Activated naive CD4-positive, alpha-beta T cell treated with anti-CD3 and anti-CD28 coated beads, Interleukin-2, amount 50 U/mL, for 16 hours (primary cell): ENCODE measurements at regions not wholly inside any gene's neighbourhood (a gene's known extent, or its start where the extent isn't known, plus 50 kb on each side); places are given as distances from the start of the nearest gene placed in this dataset.
"Not testable (repeated sequence)": the region's sequence is repeated elsewhere in the genome, so short reads cannot be mapped to it uniquely, and the experiment has no call there.

Source experiments
- DNase-seq: peaks from one replicate; pipeline ENCODE4 v3.0.0-alpha.2; 2020

DNA sequence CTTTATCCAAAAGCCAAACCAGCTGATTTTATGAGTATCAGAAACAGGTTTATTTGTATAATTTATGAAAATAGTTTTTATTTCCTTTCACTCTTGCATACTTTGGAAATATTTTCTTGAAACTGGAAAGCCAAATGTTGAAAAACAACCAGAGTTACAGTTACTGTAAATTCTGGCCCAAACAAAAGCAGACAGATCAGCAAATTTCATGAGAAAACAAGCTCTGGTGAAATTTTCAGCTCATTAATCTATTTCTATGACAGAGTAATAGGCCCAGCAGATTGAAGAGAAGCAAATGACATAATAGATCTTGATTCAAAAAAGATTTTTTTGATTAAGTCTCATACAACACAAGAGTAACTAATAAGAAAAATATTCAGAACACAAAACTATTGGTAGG, 182.7 kb downstream of the ENC1 start:
- no peak for DNase-seq

DNA sequence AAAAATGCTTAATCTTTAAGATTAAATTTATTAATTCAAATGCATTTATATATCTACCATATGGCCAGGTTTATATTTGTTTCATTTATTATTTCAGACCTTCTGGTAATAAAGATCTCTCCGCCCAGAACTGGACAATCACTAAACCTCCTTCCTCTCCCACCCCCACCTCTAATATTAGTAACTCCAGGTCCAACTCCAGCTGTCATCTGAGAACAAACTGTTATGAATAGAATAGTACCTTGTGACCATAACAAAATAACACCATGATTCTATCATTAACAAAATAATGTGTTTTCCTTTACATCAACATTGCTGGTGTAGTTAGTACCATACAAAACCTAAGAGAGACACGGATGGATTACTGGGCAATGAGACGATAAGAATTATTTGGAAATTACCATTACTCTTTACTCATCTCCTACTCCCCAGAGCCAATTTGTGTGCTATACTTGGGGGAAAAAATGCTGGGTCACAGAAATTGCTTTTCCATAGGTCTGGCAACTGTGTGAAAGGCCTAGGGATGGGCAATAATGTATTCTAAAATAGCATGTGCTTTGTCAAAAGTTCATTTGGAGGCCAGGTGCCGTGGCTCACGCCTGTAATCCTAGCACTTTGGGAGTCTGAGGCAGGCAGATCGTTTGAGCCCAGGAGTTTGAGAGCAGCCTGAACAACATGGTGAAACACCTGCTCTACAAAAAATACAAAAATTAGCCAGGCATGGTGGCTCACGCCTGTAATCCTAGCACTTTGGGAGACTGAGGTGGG, 186.1 kb downstream of the ENC1 start:
- no peak for DNase-seq

DNA sequence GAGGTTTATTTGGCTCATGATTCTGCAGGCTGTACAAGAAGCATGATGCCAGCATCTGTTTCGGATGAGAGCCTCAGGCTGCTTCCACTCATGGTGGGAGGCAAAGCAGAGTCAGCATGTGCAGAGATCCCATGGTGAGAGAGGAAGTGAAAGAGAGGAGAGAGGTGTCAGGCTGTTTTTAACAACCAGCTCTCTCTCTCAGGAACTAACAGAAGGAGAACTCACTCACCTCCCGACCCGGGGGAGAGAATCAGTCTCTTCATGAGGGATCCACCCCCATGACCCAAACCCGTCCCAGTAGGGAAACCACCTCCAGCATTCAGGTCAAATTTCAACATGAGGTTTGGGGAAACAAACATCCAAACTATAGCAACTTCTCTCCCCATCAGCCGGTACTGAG, 187.7 kb downstream of the ENC1 start:
- no peak for DNase-seq

- DNase-seq = no peak
Measured at GRCh38 chr5:74450095-74450494, 190.4 kb downstream of the ENC1 start.

DNA sequence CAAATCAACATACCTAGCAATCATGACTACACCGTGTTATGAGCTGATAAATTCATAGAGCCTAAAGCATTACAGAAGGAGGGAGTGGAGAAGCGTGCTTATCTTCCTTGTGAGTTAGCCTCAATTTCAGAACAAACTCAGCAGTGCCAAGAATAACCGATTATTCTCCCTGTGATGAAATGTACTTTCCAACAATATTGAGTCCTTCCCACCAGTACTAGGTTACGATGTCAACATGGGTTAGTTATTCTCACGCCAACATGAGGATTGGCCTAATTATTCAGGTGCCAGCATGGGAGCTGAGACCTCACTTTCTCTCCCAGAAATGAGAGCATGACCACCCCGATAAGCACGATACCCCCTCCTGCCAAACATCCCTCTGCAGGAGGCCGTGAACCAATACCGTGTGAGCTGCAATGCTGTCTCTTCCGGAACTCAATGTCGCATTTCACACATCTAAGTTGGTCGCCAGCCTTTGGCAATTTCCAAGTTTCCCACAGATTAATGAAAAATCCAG, 193.7 kb downstream of the ENC1 start:
- no peak for DNase-seq

DNA sequence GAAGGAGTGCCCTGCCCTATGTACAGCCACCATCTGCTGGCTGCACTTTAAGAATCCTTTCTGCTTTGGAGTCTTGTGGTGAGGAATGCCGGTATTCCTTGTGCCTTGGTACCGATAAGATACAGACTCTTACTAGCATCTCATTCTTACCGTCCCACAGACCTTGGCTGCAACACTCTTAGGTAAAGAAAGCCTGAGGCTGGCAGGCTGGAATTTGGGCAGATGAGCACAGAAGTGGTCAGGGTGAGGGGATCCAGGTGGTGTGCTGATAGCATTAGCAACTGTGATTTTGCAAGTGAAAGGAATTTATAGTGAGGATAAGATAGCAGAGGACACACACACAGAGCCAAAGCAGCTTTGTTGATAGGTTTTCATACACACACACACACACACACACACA, 198.1 kb downstream of the ENC1 start:
- no peak for DNase-seq

DNA sequence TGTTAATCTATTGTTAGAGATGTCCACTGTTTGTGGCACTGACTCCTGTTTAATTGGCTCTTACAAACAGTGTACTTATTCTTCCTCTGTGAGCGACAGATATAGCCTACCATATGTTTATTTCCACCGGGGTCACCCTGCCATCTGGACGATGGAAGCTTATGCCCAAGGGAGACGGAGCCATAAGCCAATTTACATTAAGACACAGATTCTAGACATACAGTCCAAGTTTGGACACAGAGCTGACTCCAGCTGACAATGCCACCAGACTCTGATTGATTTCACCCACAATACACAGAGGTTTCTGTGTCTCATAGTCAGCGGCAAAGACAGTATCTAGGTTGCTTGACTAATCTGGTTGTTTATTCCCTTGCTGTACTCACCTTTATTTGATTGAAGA, 198.9 kb downstream of the ENC1 start:
- DNase-seq = no peak

GRCh38 chr5:74440341-74440740, 200.2 kb downstream of the ENC1 start:
- no peak for DNase-seq

- DNase-seq = not testable (repeated sequence)
Measured at GRCh38 chr5:74437870-74438269, 202.7 kb downstream of the ENC1 start.

- no peak for DNase-seq
Measured at GRCh38 chr5:74433896-74434829, 206.4 kb downstream of the ENC1 start.

DNA sequence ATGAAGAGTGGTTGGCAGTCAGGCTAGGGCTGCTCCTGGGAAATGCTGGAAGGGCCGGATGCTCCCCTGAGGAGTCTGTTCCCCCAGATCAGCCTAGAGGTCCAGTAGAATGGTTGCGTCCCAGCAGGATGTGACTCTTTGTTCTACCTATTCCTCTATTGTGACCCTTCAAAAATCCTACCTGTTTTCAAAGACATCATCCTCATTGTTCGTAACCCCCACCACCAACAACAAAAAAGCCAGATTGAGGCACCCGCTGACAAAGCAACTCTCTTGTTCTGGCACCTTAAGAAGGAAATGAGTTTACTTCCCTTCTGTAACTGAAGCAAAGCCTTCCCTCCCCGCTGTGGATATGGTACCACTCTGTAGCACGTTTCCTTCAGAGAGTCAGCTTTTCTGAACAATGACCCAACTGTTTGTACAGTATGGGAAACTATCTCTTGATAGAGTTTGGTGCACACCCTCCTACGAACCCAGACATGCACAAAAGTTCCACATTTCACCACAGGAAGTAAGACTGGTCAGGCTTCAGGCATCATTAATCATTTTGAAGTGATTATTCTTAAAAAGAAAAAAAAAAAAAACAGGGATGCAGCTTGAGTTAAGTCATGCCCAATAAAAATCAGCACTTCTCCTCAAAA, 207.2 kb downstream of the ENC1 start:
- no peak for DNase-seq

- no peak for DNase-seq
Measured at GRCh38 chr5:74432721-74433120, 207.8 kb downstream of the ENC1 start.

GRCh38 chr5:74432216-74432615, 208.3 kb downstream of the ENC1 start:
- DNase-seq = no peak

DNA sequence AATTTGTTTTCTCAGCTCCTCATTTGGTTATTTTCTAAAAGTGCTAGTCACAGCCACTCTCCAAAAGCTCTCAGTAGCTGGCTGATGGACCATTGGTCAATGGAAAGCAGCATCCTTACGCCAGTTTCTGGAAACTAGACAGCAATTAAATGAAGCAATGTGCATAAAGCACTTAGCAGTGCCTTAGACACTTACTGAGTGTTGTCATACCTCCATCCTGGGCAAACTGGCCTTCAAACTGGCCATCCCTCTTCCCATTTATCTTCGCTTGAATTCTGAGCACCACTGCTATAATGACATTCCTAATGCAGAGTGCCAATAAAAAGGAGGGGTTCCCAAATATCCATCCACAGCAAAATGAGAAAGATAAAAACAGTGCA, 209.2 kb downstream of the ENC1 start:
- no peak for DNase-seq

GRCh38 chr5:74430631-74431289, 209.8 kb downstream of the ENC1 start:
- no peak for DNase-seq

DNA sequence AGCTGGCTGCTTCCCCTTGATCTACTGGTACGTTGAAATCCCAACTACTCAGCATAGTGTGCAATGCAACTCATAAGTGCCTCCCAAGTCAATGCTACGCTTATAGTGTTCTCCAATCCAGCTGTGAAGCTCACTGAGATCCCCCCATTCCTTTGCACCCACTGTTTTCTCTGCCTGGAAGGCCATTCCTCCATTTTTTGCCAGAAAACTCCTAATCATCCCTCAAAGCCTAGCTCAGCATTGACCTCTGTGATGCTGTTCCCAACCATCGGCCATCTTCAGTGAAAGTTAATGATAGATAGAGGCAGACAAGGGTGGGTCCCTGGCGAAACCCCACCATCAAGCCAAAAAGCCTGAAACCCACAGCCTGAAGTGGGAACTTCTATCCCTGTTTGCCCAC, 211.0 kb downstream of the ENC1 start:
- no peak for DNase-seq

DNA sequence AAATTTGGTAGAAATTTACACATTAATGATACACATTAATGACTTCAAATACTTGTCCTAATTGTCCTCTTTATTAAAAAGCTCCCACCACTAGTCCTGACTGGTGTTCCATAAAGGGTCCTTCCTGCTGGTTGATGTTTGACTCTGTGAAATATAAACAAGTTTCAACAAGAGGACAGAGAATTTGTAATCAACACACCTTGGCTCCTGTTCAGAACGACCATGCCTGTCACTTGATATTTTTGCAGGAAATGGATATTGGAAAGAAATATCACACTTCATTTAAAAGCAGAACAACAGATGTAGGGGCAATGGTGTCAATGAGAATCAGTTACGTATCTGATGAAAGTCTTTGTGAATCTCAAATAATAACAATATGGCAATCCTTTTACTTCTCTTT, 211.7 kb downstream of the ENC1 start:
- no peak for DNase-seq

- DNase-seq = no peak
Measured at GRCh38 chr5:74428275-74428674, 212.3 kb downstream of the ENC1 start.

GRCh38 chr5:74426506-74426905, 214.0 kb downstream of the ENC1 start:
- no peak for DNase-seq

DNA sequence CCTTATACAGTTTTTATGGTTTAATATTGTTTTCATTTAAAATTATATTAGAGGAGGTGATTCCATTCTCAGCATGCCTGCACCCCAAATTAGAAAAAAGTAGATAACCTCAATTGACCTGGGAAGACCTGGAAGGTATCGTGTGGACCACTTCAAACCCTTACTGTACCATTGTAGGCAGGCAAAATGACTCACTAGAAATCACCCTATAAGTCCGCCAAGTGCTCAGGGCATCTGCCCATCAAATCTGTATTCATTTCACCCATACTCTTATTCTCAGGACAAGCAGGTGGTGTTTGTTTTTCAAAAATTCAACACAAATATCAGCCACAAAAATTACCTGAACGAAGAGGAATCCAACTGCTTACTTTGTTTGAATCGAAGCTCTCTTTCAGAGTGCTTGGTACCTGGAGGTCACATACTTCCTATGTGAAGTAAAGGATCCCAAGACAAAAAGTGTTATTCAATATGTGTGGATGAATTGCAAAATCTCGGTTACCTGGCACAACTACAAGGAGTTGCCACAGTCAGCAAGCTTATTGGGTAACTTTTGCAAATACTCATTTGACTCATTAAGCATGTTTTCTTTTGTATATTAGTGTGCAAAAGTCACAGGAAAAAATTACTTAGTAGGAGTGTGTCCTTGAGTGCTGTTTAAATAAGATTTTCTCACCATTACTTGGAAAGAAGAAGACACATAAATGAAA, 216.2 kb downstream of the ENC1 start:
- DNase-seq = no peak

DNA sequence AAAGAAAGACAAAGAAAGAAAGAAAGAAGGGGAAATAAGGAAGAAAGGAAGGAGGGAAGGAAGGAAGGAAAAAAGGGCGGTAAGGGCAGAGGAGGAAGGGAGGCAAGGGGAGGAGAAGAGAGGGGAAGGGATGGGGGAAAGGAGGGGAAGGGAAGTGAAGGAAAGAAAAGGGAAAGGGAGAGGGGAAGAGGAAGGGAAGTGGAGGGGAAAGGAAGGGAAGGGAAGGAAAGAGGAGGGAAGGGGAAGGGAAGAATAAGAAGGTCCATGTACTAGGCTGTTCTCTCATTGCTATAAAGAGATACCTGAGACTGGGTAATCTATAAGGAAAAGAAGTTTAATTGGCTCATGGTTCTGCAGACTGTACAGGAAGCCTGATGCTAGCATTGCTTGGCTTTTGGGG, 217.1 kb downstream of the ENC1 start:
- no peak for DNase-seq

DNA sequence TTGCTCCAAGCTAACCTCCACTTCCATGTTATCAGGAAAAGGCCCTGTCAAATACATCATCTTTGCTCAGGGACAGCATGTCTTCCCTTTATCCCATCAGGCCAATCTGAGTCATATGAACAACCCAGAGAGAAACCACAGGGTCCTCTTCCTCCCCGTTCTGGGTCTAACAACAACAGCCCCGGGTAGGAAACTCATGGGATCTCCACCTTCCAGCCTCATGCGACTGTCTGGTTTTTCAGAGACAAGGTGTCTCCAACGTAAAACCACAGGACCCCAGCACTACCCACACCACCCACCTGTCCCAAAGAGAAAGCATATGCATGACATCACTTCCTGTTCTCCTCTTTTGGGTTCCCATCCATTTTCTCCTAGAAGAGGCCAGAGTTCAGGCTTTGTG, 217.9 kb downstream of the ENC1 start:
- DNase-seq = no peak
